Gastroesophageal sphincter (tissue), 3 donors: ENCODE measurements at regions not wholly inside any gene's neighbourhood (a gene's known extent, or its start where the extent isn't known, plus 50 kb on each side); places are given as distances from the start of the nearest gene placed in this dataset.

Experiments used
- CTCF ChIP-seq, 4 experiments: fragments of 200-600 bp in 2 of 4; fragments of 450-650 bp in 2 of 4; sonication (generic) in 1 of 4; IDR thresholded peaks; one replicate each; pipeline ENCODE4 v1.5.1; 2017 to 2019; ENCODE audit warnings: antibody characterized with exemption in 4 of 4, mild to moderate bottlenecking in 2 of 4, moderate library complexity in 2 of 4
- EP300 ChIP-seq: sonication (generic); formaldehyde crosslinking; IDR thresholded peaks from one replicate; pipeline ENCODE4 v1.6.1; 2017; ENCODE audit warnings: antibody characterized with exemption, mild to moderate bottlenecking
- POLR2A ChIP-seq, 2 donors: fragments of 450-650 bp; IDR thresholded peaks; one replicate each; pipeline ENCODE4 v1.6.1; 2017; ENCODE audit warnings: antibody characterized with exemption in 2 of 2, mild to moderate bottlenecking in 2 of 2, moderate library complexity in 1 of 2

- TF ChIP-seq CTCF (IDR thresholded peaks at IDR 0.05) (no peak), POLR2A (IDR thresholded peaks at IDR 0.05) (no peak), EP300 (no peak)
Measured at GRCh38 chr10:36629476-36629875, 495.9 kb upstream of the ANKRD30A start.
